ENCODE measurements at regions not wholly inside any gene's neighbourhood (a gene's known extent, or its start where the extent isn't known, plus 50 kb on each side); places are given as distances from the start of the nearest gene placed in this dataset.

GRCh38 chr12:125453751-125454150 is 388.5 kb downstream of the AACS start:
- Mint-ChIP-seq H3K27ac (no peak overlapping the region), H3K4me3 (no peak overlapping the region), H3K9me3 (no peaks in the 10 kb centered on the region; a peak in 1 of 5 replicates), H3K36me3 (ENCODE audit: insufficient read depth in 1 of 3, low read depth in 3 of 3) (no peaks in the 10 kb centered on the region; a peak in 3 of 7 replicates), H3K27me3 (ENCODE audit: low read depth) (no peaks in the 10 kb centered on the region; the same call in 1 of the 2 replicates), H3K4me1 (peaks cover 0 to 16% of the 10 kb centered on the region in 2 experiments; a peak in 2 of 4 replicates)
- Histone ChIP-seq H2BK5ac (ENCODE audit: insufficient read length, low read length) (no peak overlapping the region), H2BK120ac (ENCODE audit: low read depth, low read length, poor library complexity, severe bottlenecking) (no peak overlapping the region), H2BK12ac (ENCODE audit: insufficient read length, low read depth, low read length) (no peak overlapping the region), H2BK20ac (ENCODE audit: low read depth, low read length, poor library complexity, severe bottlenecking) (no peak overlapping the region), H4K91ac (ENCODE audit: insufficient read length, low read depth, low read length) (no peak overlapping the region), H2AK5ac (ENCODE audit: insufficient read length, low read length) (no peak overlapping the region), H3K56ac (ENCODE audit: insufficient read length, low read depth, low read length) (no peak overlapping the region), H3K14ac (ENCODE audit: insufficient read depth, low read length) (no peak overlapping the region), H2AFZ (ENCODE audit: low read length) (no peak overlapping the region), H4K8ac (replicated peaks; ENCODE audit: insufficient read length, low read depth, low read length) (no peak overlapping the region), H3K23ac (ENCODE audit: insufficient read length, low read depth, low read length) (no peak overlapping the region), H2BK15ac (ENCODE audit: low read depth, low read length) (no peak overlapping the region), H3K79me1 (ENCODE audit: insufficient read depth, low read depth, low read length, poor library complexity, severe bottlenecking) (no peaks in the 10 kb centered on the region), H3K4ac (ENCODE audit: low read depth, low read length) (no peak overlapping the region), H3T11ph (ENCODE audit: low read length) (no peak overlapping the region), H3K4me1 (ENCODE audit: insufficient read depth, low read length) (no peaks in the 10 kb centered on the region; the same call in 1 of the 2 replicates), H3K9ac (ENCODE audit: extremely low read depth, insufficient read length, low read length) (no peak overlapping the region), H3K23me2 (ENCODE audit: insufficient read length, low read depth, low read length, poor library complexity, severe bottlenecking) (no peaks in the 10 kb centered on the region), H3K27ac (ENCODE audit: insufficient read length, low read depth, low read length) (no peak overlapping the region), H3K27me3 (ENCODE audit: insufficient read depth, low read length) (no peaks in the 10 kb centered on the region), H3K4me2 (ENCODE audit: insufficient read depth, insufficient read length, low read length) (no peak overlapping the region), H3K79me2 (ENCODE audit: insufficient read depth, low read length) (no peaks in the 10 kb centered on the region), H3K18ac (ENCODE audit: insufficient read length, low read depth, low read length) (no peak overlapping the region), H4K5ac (ENCODE audit: insufficient read length, low read depth, low read length) (no peak overlapping the region), H3K9me3 (ENCODE audit: control insufficient read depth, low read depth, low read length) (no peaks in the 10 kb centered on the region), H4K20me1 (ENCODE audit: control insufficient read depth, insufficient read depth, insufficient read length) (no peaks in the 10 kb centered on the region)
- TF ChIP-seq CTCF (conservative IDR thresholded peaks at IDR 0.05) = no peak
- WGBS (ENCODE audit: extremely low coverage, insufficient read length, low lambda C conversion rate) = no CpG with 5 or more reads among the region's 4 CpGs
- no peak for DNase-seq

Measured in H9 (cell line).